BJ (cell line): ENCODE measurements at regions not wholly inside any gene's neighbourhood (a gene's known extent, or its start where the extent isn't known, plus 50 kb on each side); places are given as distances from the start of the nearest gene placed in this dataset.

ENCODE experiments used
- CTCF ChIA-PET: fragments of 350-600 bp; formaldehyde crosslinking; extraction: SDS; loops from one replicate; lab custom pipeline; 2021; ENCODE audit warnings: antibody characterized with exemption, inconsistent platforms; lab: Yijun Ruan, JAX
- POLR2A ChIA-PET: fragments of 300-600 bp; sonication (Branson Sonifier 250); formaldehyde crosslinking; extraction: SDS; loops from one replicate; lab custom pipeline; 2021; ENCODE audit warnings: antibody characterized with exemption; lab: Charles Lee
- DNase-seq: peaks from one replicate; pipeline ENCODE4 v3.0.0-alpha.2; 2011; ENCODE audit warnings: low read depth
- H3K27me3 ChIP-seq: 2 replicates; pipeline ENCODE4 v1.6.0; 2011; ENCODE audit warnings: low read length; ENCODE audit not compliant: control insufficient read depth, insufficient read depth
- H3K36me3 ChIP-seq: 2 replicates; pipeline ENCODE4 v1.5.1; 2011; ENCODE audit warnings: low read length; ENCODE audit not compliant: control insufficient read depth, insufficient read depth
- H3K4me3 ChIP-seq: 2 replicates; pipeline ENCODE4 v1.5.1; 2011; ENCODE audit warnings: low read depth, mild to moderate bottlenecking, control low read depth, low read length
- CTCF ChIP-seq: IDR thresholded peaks from 2 replicates; pipeline ENCODE4 v1.5.1; 2011; ENCODE audit warnings: low read depth, mild to moderate bottlenecking, control low read depth, inconsistent platforms, low read length, moderate library complexity; ENCODE audit not compliant: insufficient read depth

GRCh38 chr13:60798503-60798902 lies 401.5 kb downstream of the TDRD3 start:
- POLR2A ChIA-PET: no interaction called here
- no peak overlapping the region for H3K4me3 ChIP-seq
- H3K36me3 ChIP-seq: no peaks in the 10 kb centered on the region
- no peak for DNase-seq
- CTCF ChIA-PET: no interaction called here
- no peaks in the 10 kb centered on the region for H3K27me3 ChIP-seq
- no peak for TF ChIP-seq CTCF

DNA sequence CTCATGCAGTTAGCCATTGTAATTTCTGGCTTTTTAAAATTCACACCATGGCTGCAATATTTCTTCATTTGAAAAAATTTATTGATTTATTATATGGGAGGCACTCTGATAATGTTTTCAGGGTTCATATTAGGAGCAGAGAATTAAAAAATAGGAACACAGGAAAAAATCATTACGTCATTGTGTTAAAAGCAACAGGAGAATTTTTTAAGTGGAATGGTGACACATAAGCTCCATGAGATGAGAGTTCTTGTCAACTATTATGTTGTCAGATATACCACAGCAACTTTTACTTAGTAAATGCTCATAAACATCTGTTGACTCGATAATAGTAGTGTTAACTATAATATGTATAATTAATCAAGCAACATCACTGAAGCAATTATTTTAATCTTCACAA lies 400.1 kb downstream of the TDRD3 start:
- ChIA-PET POLR2A (no interaction called here), CTCF (no interaction called here)
- no peak for DNase-seq

DNA sequence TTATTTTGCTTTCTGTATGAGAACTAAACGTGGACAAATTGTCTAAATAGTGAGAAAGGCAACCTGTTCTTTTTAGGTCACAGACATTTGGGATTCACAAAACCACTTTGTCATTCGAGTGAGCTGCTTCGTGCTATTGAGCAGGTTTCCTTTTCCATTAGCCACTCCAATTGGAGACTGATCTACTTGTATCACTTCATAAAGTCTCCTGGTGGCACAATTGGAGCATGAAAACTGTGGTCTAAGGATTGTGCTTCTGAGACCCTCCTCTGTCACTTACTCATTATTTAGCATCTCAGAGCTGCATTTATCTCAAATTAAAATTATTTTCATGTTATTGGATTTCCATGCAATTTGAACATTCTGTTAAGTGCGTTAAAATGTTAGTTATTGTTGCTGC lies 397.7 kb downstream of the TDRD3 start:
- Histone ChIP-seq H3K36me3 (no peaks in the 10 kb centered on the region), H3K4me3 (no peak overlapping the region), H3K27me3 (no peaks in the 10 kb centered on the region)
- ChIA-PET POLR2A (no interaction called here), CTCF (no interaction called here)
- no peak for DNase-seq
- TF ChIP-seq CTCF: no peak

More for the DNA sequence above, 400.1 kb downstream of the TDRD3 start:
- Histone ChIP-seq H3K36me3 (no peaks in the 10 kb centered on the region), H3K27me3 (no peaks in the 10 kb centered on the region), H3K4me3 (no peak overlapping the region)
- no peak for TF ChIP-seq CTCF

GRCh38 chr13:60790620-60791019 lies 393.6 kb downstream of the TDRD3 start:
- Histone ChIP-seq H3K36me3 (no peaks in the 10 kb centered on the region), H3K27me3 (no peaks in the 10 kb centered on the region), H3K4me3 (no peak overlapping the region)
- CTCF ChIA-PET: no interaction called here
- POLR2A ChIA-PET: no interaction called here
- DNase-seq: no peak
- TF ChIP-seq CTCF: no peak

- Histone ChIP-seq H3K27me3 (no peaks in the 10 kb centered on the region), H3K36me3 (no peaks in the 10 kb centered on the region), H3K4me3 (no peak overlapping the region)
- ChIA-PET POLR2A (no interaction called here), CTCF (no interaction called here)
- no peak for DNase-seq
- no peak for TF ChIP-seq CTCF
Measured at GRCh38 chr13:60788156-60788829, 391.3 kb downstream of the TDRD3 start.
